Activated naive CD4-positive, alpha-beta T cell treated with anti-CD3 and anti-CD28 coated beads, Interleukin-2, amount 50 U/mL, for 16 hours (primary cell): ENCODE measurements at regions not wholly inside any gene's neighbourhood (a gene's known extent, or its start where the extent isn't known, plus 50 kb on each side); places are given as distances from the start of the nearest gene placed in this dataset.
"Not testable (repeated sequence)": the region's sequence is repeated elsewhere in the genome, so short reads cannot be mapped to it uniquely, and the experiment has no call there.

Experiments
- DNase-seq: peaks from one replicate; pipeline ENCODE4 v3.0.0-alpha.2; 2020

DNA sequence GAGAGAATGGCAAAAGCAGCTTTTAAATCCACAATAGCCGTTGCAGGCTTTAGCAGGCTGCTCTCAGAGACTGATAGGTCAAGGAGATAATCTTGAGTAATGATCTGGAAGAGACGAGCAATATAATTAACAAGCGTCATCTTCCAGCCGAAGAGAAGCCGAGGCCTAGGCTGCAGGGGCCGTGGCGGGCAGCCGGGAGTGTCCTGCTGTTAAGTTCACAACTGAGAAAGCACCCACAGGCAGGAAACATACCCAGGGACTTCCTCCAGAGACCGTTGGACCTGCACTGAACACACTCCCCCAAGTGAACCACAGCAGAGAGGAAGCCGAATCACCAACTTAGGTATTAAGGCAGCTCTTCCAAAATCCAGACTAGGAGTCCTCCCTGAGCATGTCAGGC lies 182.3 kb downstream of the IRX2 start:
- no peak for DNase-seq

- no peak for DNase-seq
Measured at GRCh38 chr5:2566284-2566683, 185.2 kb downstream of the IRX2 start.

- no peak for DNase-seq
Measured at GRCh38 chr5:2565147-2565546, 186.3 kb downstream of the IRX2 start.

- DNase-seq: no peak
Measured at GRCh38 chr5:2563046-2563445, 188.4 kb downstream of the IRX2 start.

DNA sequence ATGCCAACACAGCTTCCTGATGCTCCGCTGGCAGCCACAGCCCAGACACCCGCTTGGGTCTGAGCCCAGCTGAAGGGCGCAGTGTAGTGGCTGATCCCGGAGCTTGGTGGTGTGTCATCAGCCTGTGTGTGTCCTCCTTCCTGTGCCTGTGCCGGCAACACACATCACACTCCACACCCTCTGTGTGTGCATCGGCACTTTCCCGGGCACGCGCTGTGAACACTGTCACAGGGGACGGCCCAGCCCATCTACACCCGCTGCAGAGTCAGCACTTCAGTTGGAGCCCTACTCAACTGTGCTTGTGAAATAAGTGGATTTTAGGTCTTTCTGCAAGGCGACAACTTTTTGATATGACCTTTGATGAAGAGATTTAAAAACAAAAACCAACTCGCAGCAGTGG lies 189.4 kb downstream of the IRX2 start:
- DNase-seq: no peak

DNA sequence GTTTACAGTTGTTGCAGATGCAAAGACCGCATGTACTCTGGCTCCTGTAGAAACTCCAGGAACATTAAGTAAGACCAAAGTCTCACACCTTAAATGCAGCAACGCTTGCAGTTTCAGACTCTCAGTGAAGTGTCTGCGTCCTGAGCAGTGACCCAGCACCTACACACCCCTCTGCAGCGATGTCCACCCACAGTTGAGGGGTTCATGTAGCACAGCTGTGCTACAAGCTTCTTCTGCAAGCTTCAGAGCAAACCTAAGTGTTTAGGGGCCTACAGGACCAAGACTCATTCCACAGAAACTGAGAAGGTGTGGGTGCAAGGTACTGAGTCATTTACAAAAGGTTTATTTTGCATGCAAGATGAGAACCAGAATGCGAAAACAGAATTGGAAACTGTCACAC lies 191.0 kb downstream of the IRX2 start:
- DNase-seq: no peak

GRCh38 chr5:2557435-2557834 lies 194.0 kb downstream of the IRX2 start:
- DNase-seq: no peak

GRCh38 chr5:2556375-2556966 lies 195.0 kb downstream of the IRX2 start:
- DNase-seq: no peak

GRCh38 chr5:2553611-2554010 lies 197.9 kb downstream of the IRX2 start:
- no peak for DNase-seq

GRCh38 chr5:2550509-2550908 lies 201.0 kb downstream of the IRX2 start:
- DNase-seq: no peak

GRCh38 chr5:2549900-2550299 lies 201.6 kb downstream of the IRX2 start:
- no peak for DNase-seq

- DNase-seq: no peak
Measured at GRCh38 chr5:2549354-2549753, 202.1 kb downstream of the IRX2 start.

- DNase-seq: no peak
Measured at GRCh38 chr5:2546938-2547337, 204.5 kb downstream of the IRX2 start.

DNA sequence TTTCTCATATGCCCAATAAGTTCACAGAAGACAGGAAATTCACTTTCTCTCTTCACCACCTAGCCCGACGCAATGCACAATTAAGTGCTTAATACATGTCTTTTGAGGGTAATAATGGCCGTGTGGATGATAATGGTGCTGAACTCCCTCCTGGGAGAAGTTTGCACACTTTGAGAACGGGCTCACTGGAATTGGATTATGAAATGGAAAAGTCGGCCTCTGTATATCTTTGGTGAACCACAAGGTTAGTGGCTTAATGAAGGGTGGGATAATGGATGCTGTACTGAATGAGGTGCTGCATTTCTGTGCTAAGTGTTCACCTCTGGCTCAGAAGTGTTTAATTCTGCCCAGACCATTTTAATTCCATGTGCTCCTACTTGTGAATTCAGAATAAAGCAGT lies 207.5 kb downstream of the IRX2 start:
- no peak for DNase-seq

GRCh38 chr5:2542821-2543220 lies 208.7 kb downstream of the IRX2 start:
- no peak for DNase-seq

- DNase-seq: no peak
Measured at GRCh38 chr5:2542026-2542425, 209.5 kb downstream of the IRX2 start.

DNA sequence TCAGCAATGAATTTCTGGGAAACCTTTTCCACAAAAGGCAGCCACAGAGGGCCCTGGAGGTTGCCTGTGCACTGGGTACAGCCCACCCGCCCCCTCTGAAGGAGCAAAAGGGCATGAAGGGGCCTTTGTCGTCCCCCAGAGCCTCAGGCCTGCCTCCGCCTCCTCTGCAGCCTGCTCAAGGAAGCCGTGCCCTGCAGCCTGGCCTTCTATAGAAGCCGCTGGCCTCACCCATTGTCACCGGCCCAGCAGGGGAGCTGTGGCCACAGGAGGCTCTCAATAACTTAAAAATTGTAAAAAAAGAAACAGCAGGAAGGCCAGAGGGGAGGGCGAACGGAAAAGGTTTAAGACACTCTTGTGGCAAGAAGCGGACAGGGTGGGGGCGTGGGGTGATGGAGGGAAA lies 213.3 kb downstream of the IRX2 start:
- no peak for DNase-seq

DNA sequence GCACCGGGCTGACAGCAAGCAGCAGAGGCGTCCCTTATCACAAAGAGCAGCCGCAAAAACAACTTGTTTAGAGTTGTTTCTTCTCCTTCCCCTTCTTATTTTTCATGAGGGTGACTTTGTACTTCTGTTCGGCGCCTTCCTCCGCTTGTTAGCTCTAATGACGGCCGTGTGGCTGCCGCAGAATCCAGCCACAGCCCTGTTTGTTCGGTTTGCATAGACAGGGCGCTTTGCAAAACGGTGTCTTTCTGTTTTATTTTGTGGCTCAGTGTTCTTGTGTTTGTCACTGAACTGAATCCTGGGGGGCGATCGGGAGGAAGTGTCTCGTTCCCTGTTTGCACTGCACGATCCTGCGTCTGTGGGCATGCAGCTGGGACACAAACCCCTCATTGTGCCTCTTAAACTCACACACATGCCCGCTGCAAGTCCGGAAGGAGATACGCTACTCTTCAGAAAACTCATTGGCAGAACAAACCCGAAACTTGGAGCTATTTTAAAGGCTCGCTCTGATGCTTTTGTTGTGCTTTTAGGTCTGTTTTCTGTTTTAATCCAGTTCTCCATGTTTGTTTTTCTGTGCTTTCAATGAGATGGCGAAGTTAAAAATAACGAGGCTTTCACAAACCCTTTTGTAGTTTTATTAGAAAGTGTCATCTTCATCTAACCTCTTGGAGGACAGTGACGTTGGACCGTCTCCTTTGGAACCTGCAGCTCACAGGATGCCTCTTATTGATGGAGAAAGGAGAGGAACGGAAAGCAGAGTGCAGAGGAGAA lies 213.9 kb downstream of the IRX2 start:
- no peak for DNase-seq

GRCh38 chr5:2536632-2537377 lies 214.7 kb downstream of the IRX2 start:
- no peak for DNase-seq

GRCh38 chr5:2534970-2535369 lies 216.5 kb downstream of the IRX2 start:
- no peak for DNase-seq

DNA sequence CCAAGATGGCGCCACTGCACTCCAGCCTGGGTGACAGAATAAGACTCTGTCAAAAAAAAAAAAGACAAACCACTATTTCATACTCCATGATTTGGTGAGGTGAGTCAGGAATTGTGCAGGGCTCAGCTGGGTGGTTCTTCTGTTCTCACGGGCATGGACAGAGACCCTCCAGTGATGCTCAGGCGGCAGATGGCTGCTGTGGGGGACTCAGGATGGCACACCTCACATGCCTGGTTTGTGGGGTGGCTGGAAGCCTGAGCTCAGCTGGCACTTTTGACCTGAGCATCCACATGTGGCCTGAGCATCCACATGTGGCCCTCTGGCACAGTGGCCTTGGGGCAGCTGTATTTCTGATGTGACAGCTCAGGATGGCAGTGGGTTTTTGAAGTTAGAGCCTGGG lies 217.2 kb downstream of the IRX2 start:
- no peak for DNase-seq

DNA sequence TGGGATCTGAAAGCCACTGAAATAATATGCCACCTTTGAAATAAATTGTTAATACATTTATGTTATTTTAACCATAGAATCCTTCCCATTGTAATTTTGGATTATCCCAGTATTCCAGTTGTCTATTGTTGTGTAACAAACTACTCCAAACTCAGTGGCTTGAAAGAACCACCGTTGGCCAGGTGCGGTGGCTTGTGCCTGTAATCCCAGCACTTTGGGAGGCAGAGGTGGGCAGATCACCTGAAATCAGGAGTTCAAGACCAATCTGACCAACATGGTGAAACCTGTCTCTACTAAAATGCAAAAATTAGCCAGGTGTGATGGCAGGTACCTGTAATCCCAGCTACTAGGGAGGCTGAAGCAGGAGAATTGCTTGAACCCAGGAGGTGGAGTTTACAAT lies 217.6 kb downstream of the IRX2 start:
- DNase-seq: not testable (repeated sequence)

DNA sequence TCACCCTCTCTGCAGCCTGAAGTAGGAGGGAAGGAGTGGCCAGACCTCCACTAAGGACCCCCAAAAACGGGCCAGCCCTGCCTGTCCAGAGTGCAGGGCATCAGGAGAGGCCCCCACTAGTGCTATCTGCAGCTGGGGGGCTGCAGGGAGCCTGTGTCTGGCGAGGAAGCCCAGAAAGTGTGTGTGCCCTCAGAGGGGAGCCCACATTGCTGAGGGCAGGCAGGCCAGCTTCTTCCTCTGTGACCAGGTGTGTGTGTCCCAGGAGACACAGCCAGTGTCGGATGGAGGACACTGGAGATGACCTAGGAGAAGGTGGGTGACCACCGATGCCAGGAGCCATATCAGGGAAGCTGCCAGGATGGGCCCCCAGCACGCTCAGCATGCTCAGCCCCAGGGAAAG lies 218.7 kb downstream of the IRX2 start:
- DNase-seq: no peak

- no peak for DNase-seq
Measured at GRCh38 chr5:2531318-2531717, 220.2 kb downstream of the IRX2 start.
